Cardiac septum (tissue), 1 donor: ENCODE measurements at regions not wholly inside any gene's neighbourhood (a gene's known extent, or its start where the extent isn't known, plus 50 kb on each side); places are given as distances from the start of the nearest gene placed in this dataset.

Experiments used
- DNase-seq: peaks from one replicate; pipeline ENCODE4 v3.0.0-alpha.2; 2020; ENCODE audit warnings: low spot score
- intact Hi-C: fragments of 100-400 bp; cut with DNase I; formaldehyde crosslinking; loops from one replicate; pipeline ENCODE4 v1.14.0; 2022
- donor health status: DM: no; HTN: no; CAD: no.

GRCh38 chr11:111047374-111047773 is 198.2 kb upstream of the POU2AF2 start:
- intact Hi-C loops, result no loop called here
- no peak for DNase-seq

GRCh38 chr11:111046291-111046690 is 199.2 kb upstream of the POU2AF2 start:
- intact Hi-C loops, result no loop called here
- no peak for DNase-seq

- DNase-seq, result no peak
- intact Hi-C loops, result no loop called here
Observed at GRCh38 chr11:111045874-111046273, 199.7 kb upstream of the POU2AF2 start.

GRCh38 chr11:111045407-111045803 is 200.1 kb upstream of the POU2AF2 start:
- intact Hi-C loops, result no loop called here

GRCh38 chr11:111044751-111045406 is 200.6 kb upstream of the POU2AF2 start:
- intact Hi-C loops, result no loop called here
- DNase-seq, result no peak

More at GRCh38 chr11:111045407-111045803, 200.1 kb upstream of the POU2AF2 start:
- no peak for DNase-seq

GRCh38 chr11:111039982-111040381 is 205.5 kb upstream of the POU2AF2 start:
- intact Hi-C loops, result no loop called here
- no peak for DNase-seq

GRCh38 chr11:111035746-111036145 is 209.8 kb upstream of the POU2AF2 start:
- DNase-seq, result no peak
- intact Hi-C loops, result no loop called here

- intact Hi-C loops, result no loop called here
- no peak for DNase-seq
Observed at GRCh38 chr11:111026241-111026640, 219.3 kb upstream of the POU2AF2 start.

GRCh38 chr11:111021131-111021530 is 224.4 kb upstream of the POU2AF2 start:
- DNase-seq, result no peak
- intact Hi-C loops, result no loop called here

GRCh38 chr11:111019871-111020670 is 225.5 kb upstream of the POU2AF2 start:
- intact Hi-C loops, result no loop called here
- no peak for DNase-seq

- no peak for DNase-seq
- intact Hi-C loops, result no loop called here
Observed at GRCh38 chr11:111019451-111019850, 226.1 kb upstream of the POU2AF2 start.

- intact Hi-C loops, result no loop called here
- no peak for DNase-seq
Observed at GRCh38 chr11:111018566-111018965, 227.0 kb upstream of the POU2AF2 start.

- intact Hi-C loops, result no loop called here
- no peak for DNase-seq
Observed at GRCh38 chr11:111012491-111012890, 233.0 kb upstream of the POU2AF2 start.

- DNase-seq, result no peak
- intact Hi-C loops, result no loop called here
Observed at GRCh38 chr11:111011275-111011594, 234.3 kb upstream of the POU2AF2 start.

- intact Hi-C loops, result no loop called here
- DNase-seq, result no peak
Observed at GRCh38 chr11:111010391-111011274, 234.9 kb upstream of the POU2AF2 start.

- intact Hi-C loops, result no loop called here
- DNase-seq, result no peak
Observed at GRCh38 chr11:111006227-111006626, 239.3 kb upstream of the POU2AF2 start.

- intact Hi-C loops, result no loop called here
- DNase-seq, result no peak
Observed at GRCh38 chr11:111001986-111002611, 243.4 kb upstream of the POU2AF2 start.

GRCh38 chr11:111001081-111001430 is 244.5 kb upstream of the POU2AF2 start:
- no peak for DNase-seq

GRCh38 chr11:111000400-111001080 is 245.0 kb upstream of the POU2AF2 start:
- intact Hi-C loops, result no loop called here
- no peak for DNase-seq

More at GRCh38 chr11:111001081-111001430, 244.5 kb upstream of the POU2AF2 start:
- intact Hi-C loops, result no loop called here
